SU-DHL-6 (cell line): ENCODE measurements at regions not wholly inside any gene's neighbourhood (a gene's known extent, or its start where the extent isn't known, plus 50 kb on each side); places are given as distances from the start of the nearest gene placed in this dataset.

ENCODE experiments used
- CTCF ChIP-seq: fragments of 200-600 bp; sonication (generic); IDR thresholded peaks from one replicate; pipeline ENCODE4 v1.5.1; 2017; ENCODE audit warnings: antibody characterized with exemption, mild to moderate bottlenecking, low read length, moderate library complexity; ENCODE audit not compliant: insufficient read depth, poor library complexity, severe bottlenecking
- EZH2phosphoT487 ChIP-seq: fragments of 200-600 bp; sonication (generic), shearing (Covaris generic); conservative IDR thresholded peaks from 2 replicates; pipeline ENCODE4 v1.6.1; 2018; ENCODE audit warnings: mild to moderate bottlenecking, antibody characterized with exemption, low read length, moderate library complexity, mixed read lengths

GRCh38 chr11:44400431-44400830, 90.5 kb upstream of the ALX4 start:
- TF ChIP-seq CTCF (no peak), EZH2phosphoT487 (no peak)
